Immature natural killer cell (primary cell): ENCODE measurements at regions not wholly inside any gene's neighbourhood (a gene's known extent, or its start where the extent isn't known, plus 50 kb on each side); places are given as distances from the start of the nearest gene placed in this dataset.

Source experiments
- DNase-seq, 3 donors: peaks; one replicate each; pipeline ENCODE4 v3.0.0; 2022; ENCODE audit warnings: mixed read lengths in 1 of 3
- H3K27ac Mint-ChIP-seq, 6 donors: one replicate each; pipeline ENCODE4 v1.8.0; 2020; ENCODE audit warnings: mixed read lengths in 6 of 6, mild to moderate bottlenecking in 5 of 6, inconsistent platforms in 4 of 6, moderate library complexity in 3 of 6
- H3K27me3 Mint-ChIP-seq, 3 donors: one replicate each; pipeline ENCODE4 v1.8.0; 2020 to 2021; ENCODE audit warnings: low read depth in 3 of 3, mild to moderate bottlenecking in 3 of 3, mixed read lengths in 3 of 3, moderate library complexity in 3 of 3, inconsistent platforms in 1 of 3
- H3K36me3 Mint-ChIP-seq, 3 donors: one replicate each; pipeline ENCODE4 v1.8.0; 2020; ENCODE audit warnings: mixed read lengths in 3 of 3, inconsistent platforms in 2 of 3, mild to moderate bottlenecking in 2 of 3
- H3K4me1 Mint-ChIP-seq, 2 donors: one replicate each; pipeline ENCODE4 v1.8.0; 2020; ENCODE audit warnings: inconsistent platforms in 2 of 2, mild to moderate bottlenecking in 2 of 2, mixed read lengths in 2 of 2, moderate library complexity in 1 of 2
- H3K4me3 Mint-ChIP-seq, 5 donors: one replicate each; pipeline ENCODE4 v1.8.0; 2020; ENCODE audit warnings: mild to moderate bottlenecking in 5 of 5, mixed read lengths in 5 of 5, inconsistent platforms in 3 of 5, moderate library complexity in 3 of 5
- H3K9me3 Mint-ChIP-seq, 6 donors: one replicate each; pipeline ENCODE4 v1.8.0; 2020; ENCODE audit warnings: mild to moderate bottlenecking in 6 of 6, mixed read lengths in 6 of 6, inconsistent platforms in 4 of 6, moderate library complexity in 3 of 6

DNA sequence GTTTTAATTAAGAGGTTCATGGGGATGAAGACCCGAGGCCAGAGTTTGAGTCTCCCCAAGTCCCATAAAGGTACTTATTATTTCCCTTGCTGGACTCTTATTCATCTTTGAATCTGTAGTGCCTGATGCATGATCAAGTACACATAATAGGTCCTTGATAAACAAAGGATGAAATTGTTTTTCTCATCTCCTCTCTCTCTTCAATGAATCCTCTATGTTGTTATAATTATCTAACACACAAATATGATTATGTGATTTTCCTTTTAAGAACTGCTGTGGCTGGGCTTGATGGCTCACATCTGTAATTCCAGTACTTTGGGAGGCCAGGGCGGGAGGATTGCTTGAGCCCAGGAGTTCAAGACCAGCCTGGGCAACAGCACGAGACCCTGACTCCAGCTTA, 117.7 kb downstream of the BAMBI start:
- H3K9me3 Mint-ChIP-seq: peaks cover 0 to 4% (median 0%) of the 10 kb centered on the region in 6 donors
- H3K27me3 Mint-ChIP-seq: peaks cover 1 to 3% (median 2%) of the 10 kb centered on the region in 3 donors

DNA sequence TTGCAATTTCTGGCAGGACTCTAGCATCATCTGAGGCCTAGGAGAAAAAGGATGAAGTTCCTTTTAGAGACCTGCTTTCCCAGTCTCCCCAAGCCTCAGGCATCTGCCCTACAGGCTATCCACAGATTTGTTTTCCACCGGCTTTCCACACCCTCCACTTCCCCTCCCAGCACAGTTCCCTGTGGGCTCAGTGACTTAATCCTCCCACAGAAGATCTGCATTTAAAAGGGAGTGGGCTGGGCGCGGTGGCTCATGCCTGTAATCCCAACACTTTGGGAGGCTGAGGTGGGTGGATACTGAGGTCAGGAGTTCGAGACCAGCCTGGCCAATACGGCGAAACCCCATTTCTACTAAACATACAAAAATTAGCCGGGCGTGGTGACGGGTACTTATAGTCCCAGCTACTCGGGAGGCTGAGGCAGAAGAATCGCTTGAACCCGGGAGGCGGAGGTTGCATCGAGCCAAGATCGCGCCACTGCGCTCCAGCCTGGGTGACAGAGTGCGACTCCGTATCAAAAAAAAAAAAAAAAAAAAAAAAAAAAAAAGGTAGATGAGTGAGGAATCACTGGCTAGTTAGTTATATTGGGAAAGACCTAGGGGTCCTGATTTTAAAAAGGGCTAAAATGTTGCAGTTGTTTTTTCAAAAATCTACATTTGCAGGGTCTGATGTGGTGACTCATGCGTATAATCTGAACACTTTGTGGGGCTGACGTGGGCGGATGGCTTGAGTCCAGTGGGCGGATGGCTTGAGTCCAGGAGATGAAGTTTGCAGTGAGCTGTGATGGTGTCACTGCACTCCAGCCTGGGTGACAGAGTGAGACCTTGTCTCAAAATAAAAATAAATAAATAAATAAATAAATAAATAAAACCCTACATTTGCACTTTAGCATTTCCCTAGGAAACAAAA, 119.5 kb downstream of the BAMBI start:
- DNase-seq: no peak
- Mint-ChIP-seq H3K9me3 (peaks cover 0 to 4% (median 0%) of the 10 kb centered on the region in 6 donors), H3K4me3 (no peak overlapping the region), H3K4me1 (no peaks in the 10 kb centered on the region), H3K27ac (no peak overlapping the region), H3K36me3 (no peaks in the 10 kb centered on the region), H3K27me3 (peaks cover 0 to 3% (median 1%) of the 10 kb centered on the region in 3 donors)

More for the DNA sequence above, 117.7 kb downstream of the BAMBI start:
- no peak overlapping the region for H3K27ac Mint-ChIP-seq
- DNase-seq: no peak
- no peaks in the 10 kb centered on the region for H3K4me1 Mint-ChIP-seq
- no peaks in the 10 kb centered on the region for H3K36me3 Mint-ChIP-seq
- H3K4me3 Mint-ChIP-seq: no peak overlapping the region

DNA sequence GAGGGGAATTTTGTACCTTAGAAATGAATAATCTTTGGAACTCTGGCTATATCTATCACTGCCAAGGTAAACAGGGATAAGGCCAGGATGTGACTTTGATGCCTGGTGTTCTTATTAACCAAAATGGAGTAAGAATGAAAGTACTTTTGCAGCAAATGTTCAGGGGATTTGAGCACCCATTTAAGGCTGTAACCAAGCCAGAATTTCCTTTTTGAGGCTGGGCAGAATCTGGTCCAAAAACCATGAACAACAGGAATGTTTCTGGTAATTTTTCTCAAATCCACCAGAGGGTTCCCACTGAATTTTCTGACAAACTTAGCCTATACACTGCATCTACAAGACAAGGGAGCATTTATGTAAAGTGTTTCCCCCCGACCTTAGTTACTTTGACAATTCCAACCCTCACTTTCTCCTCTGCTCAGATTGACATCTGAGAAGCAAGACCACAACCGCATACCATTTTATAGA, 120.6 kb downstream of the BAMBI start:
- Mint-ChIP-seq H3K27me3 (peaks cover 0 to 3% (median 1%) of the 10 kb centered on the region in 3 donors), H3K4me1 (no peaks in the 10 kb centered on the region), H3K36me3 (no peaks in the 10 kb centered on the region), H3K27ac (no peak overlapping the region), H3K4me3 (no peak overlapping the region), H3K9me3 (peaks cover 0 to 4% (median 0%) of the 10 kb centered on the region in 6 donors)
- no peak for DNase-seq

DNA sequence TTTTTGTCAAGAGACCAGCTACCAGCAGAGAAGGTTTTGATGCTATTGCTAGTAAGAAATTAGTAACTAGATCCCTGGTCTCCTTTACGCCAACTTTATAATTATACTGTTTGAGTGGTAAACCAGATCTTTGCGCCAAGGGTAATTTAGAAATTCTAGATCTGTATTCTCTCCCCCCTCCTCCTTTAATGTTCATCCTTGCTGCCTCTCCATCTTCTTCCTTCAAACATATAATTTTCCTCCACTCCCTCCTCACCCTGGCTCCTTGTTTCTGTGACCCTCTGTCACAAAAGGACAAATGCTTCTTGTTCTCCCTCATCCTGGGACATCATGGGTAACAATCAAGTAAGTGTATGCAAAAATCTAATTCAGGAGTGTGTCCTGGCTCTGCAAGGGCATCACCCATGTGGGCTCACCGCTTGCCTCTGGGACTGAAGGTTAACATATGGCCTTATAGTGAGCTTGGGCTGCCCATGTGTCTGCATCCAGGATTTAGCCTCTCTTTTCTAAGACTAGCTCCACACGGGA, 121.2 kb downstream of the BAMBI start:
- Mint-ChIP-seq H3K9me3 (peaks cover 0 to 4% (median 0%) of the 10 kb centered on the region in 6 donors), H3K36me3 (no peaks in the 10 kb centered on the region), H3K4me3 (no peak overlapping the region), H3K4me1 (no peaks in the 10 kb centered on the region), H3K27ac (no peak overlapping the region), H3K27me3 (peaks cover 0 to 3% (median 1%) of the 10 kb centered on the region in 3 donors)
- DNase-seq: no peak

DNA sequence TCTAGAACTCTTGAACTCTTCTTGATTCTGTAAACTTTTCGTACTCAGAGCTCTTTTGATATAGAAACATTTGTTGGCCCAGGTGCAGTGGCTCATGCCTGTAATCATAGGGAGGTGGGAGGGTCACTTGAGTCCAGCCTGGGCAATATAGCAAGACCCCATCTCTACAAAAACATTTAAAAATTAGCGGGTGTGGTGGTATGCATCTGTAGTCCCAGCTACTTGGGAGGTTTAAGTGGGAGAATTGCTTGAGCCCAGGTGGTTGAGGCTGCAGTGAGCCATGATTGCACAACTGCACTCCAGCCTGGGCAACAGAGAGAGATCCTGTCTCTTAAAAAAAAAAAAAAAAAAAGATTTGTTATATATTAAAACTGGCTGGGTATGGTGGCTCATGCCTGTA, 121.6 kb downstream of the BAMBI start:
- Mint-ChIP-seq H3K36me3 (no peaks in the 10 kb centered on the region), H3K9me3 (peaks cover 0 to 4% (median 0%) of the 10 kb centered on the region in 6 donors), H3K27me3 (peaks cover 0 to 3% (median 1%) of the 10 kb centered on the region in 3 donors), H3K4me1 (no peaks in the 10 kb centered on the region), H3K27ac (no peak overlapping the region), H3K4me3 (no peak overlapping the region)
- DNase-seq: no peak

DNA sequence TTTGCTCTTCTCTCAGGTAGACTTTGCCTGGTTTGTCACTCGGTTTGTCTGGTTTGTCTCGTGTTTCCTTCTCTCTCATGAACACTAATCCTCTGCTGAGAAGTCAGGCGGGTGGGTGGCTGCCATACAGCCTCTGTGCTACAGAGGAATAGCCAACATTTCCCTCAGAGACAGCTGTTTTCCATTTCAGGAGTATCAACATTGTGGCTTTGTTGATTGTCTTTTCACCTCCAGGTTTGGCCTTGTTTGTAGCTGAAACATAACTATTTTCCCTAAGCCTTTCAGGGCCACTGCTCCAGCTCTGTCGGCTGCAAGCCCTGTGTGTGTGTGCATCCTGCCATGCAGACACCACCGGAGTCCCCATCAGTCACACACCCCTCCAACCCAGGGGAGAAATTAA, 122.8 kb downstream of the BAMBI start:
- Mint-ChIP-seq H3K27ac (peak overlapping the region in 1 of 6 donors; percentile 47), H3K4me3 (no peak overlapping the region), H3K27me3 (peaks cover 0 to 9% (median 1%) of the 10 kb centered on the region in 3 donors), H3K9me3 (peaks cover 0 to 2% (median 0%) of the 10 kb centered on the region in 6 donors), H3K36me3 (no peaks in the 10 kb centered on the region), H3K4me1 (no peaks in the 10 kb centered on the region)
- no peak for DNase-seq

DNA sequence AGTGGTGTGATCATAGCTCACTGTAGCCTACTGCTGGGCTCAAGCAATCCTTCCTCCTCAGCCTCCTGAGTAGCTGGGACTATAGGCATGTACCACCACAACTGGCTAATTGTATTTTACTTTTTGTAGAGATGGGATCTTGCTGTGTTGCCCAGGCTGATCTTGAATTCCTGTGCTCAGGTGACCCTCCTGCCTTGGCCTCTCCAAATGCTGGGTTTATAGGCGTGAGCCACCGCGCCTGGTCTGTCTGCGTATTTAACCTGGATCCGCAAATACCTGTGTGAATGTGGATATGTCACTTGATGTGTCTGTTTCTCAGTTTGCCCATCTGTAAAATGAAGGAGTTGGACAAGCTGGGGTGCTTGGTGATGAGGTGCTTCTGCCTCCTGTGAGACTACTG, 123.9 kb downstream of the BAMBI start:
- Mint-ChIP-seq H3K27me3 (peaks cover 0 to 9% (median 3%) of the 10 kb centered on the region in 3 donors), H3K36me3 (no peaks in the 10 kb centered on the region), H3K4me1 (no peaks in the 10 kb centered on the region), H3K27ac (no peak overlapping the region), H3K9me3 (peaks cover 0 to 1% (median 0%) of the 10 kb centered on the region in 6 donors), H3K4me3 (no peak overlapping the region)
- DNase-seq: no peak

DNA sequence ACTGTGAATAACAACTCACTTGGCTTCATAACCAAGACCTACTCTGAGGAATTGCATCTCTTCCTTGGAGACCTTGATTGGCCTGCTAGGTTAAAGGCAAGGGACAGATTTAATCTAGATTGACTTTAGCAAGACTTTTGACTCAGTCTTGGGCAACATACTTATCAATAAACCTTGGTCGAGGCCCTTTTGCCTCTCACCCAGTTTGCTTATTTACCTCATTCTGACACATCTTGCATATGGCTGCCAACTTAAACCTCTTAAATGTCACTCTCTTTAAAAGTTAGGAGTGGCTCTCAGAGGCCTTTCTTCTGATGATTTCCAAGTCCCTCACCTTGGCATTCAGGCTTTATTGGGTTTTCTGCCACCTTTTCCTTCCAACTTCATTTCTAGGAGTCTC, 124.5 kb downstream of the BAMBI start:
- Mint-ChIP-seq H3K27ac (no peak overlapping the region), H3K27me3 (peaks cover 0 to 13% (median 4%) of the 10 kb centered on the region in 3 donors), H3K9me3 (peaks cover 0 to 1% (median 0%) of the 10 kb centered on the region in 6 donors), H3K36me3 (no peaks in the 10 kb centered on the region), H3K4me1 (no peaks in the 10 kb centered on the region), H3K4me3 (no peak overlapping the region)
- no peak for DNase-seq

DNA sequence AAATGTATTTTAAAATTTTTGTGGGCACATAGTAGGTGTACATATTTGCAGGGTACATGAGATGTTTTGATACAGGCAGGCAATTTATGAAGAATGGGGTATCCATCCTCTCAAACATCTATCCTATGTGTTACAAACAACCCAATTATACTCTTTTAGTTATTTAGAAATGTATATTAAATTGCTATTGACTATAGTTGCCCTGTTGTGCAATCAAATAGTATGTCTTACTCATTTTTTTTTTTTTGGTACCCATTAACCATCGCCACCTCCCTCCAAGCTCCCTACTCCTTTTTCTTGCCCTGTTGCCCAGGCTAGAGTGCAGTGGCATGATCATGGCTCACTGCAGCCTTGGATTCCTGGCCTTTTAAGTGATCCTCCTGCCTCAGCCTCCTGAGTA, 128.1 kb downstream of the BAMBI start:
- H3K4me1 Mint-ChIP-seq: no peaks in the 10 kb centered on the region
- H3K27ac Mint-ChIP-seq: peak overlapping the region in 1 of 6 donors; percentile 52
- H3K9me3 Mint-ChIP-seq: peaks cover 0 to 1% (median 0%) of the 10 kb centered on the region in 6 donors
- peaks cover 4 to 14% (median 6%) of the 10 kb centered on the region in 3 donors for H3K27me3 Mint-ChIP-seq
- no peak for DNase-seq
- no peak overlapping the region for H3K4me3 Mint-ChIP-seq
- no peaks in the 10 kb centered on the region for H3K36me3 Mint-ChIP-seq

DNA sequence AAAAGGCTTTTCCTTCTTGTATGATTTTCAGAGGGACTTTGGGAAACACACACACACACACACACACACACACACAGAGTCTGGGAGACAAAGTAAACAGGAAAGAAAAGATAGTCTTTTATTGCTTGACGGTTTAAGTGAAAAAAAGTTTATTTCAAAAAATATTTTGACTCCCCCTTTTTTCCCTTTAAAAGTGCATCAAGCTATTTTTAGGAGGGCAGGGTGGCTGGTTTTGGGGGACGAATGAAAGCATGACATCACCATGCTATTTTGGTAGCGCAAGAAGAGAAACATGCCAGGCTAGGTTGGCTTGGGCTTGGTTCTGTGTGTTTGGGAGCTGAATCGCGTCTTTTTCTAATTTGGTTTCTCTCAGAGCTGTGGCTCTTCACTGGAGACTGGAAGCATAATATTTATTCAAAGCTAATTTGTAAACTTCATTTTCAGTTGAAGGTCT, 129.2 kb downstream of the BAMBI start:
- no peak overlapping the region for H3K27ac Mint-ChIP-seq
- no peaks in the 10 kb centered on the region for H3K36me3 Mint-ChIP-seq
- no peak overlapping the region for H3K4me3 Mint-ChIP-seq
- DNase-seq: no peak
- peaks cover 0 to 1% (median 0%) of the 10 kb centered on the region in 6 donors for H3K9me3 Mint-ChIP-seq
- H3K4me1 Mint-ChIP-seq: no peaks in the 10 kb centered on the region
- H3K27me3 Mint-ChIP-seq: peaks cover 6 to 14% (median 10%) of the 10 kb centered on the region in 3 donors

DNA sequence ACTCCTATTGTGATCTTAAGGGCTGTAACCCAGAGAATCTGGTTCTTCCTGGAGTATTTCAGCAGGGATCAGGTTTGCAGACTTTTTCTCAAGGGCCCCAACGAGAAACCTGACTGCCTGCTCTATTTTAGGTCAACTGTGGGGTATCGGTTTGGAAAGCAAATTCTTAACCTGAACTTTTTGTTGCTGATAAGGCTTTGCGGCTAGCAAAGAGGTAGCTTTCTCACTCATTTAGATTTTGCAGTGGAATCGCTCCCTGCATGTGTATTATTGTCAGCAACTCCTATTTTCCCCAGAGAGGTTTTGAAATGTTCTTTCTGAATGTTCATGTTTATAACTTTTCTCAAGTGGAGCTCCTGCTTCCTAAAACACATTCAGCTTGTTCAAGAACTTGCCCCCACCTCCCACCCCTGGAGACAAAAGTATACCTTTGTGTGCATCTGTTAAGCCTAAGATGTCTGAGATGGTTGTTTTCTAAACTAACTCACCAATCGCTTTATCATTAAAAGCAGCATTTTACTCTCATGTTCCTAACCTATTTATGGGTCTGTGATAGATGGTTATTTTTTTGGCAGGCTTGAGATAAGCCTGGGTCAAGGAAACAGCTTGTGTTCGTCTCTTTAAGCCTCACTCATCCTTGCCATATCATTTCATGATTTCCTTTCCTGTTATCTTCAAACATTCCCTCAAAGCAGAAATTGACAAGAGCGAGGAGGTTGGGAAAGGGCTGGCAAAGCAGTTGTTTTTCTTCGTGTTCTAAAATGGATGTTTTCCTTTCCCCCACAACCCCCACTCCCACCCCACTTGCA, 129.8 kb downstream of the BAMBI start:
- Mint-ChIP-seq H3K4me3 (no peak overlapping the region), H3K27me3 (peaks cover 6 to 14% (median 10%) of the 10 kb centered on the region in 3 donors), H3K27ac (no peak overlapping the region), H3K4me1 (no peaks in the 10 kb centered on the region), H3K9me3 (peaks cover 0 to 1% (median 0%) of the 10 kb centered on the region in 6 donors), H3K36me3 (no peaks in the 10 kb centered on the region)
- no peak for DNase-seq

DNA sequence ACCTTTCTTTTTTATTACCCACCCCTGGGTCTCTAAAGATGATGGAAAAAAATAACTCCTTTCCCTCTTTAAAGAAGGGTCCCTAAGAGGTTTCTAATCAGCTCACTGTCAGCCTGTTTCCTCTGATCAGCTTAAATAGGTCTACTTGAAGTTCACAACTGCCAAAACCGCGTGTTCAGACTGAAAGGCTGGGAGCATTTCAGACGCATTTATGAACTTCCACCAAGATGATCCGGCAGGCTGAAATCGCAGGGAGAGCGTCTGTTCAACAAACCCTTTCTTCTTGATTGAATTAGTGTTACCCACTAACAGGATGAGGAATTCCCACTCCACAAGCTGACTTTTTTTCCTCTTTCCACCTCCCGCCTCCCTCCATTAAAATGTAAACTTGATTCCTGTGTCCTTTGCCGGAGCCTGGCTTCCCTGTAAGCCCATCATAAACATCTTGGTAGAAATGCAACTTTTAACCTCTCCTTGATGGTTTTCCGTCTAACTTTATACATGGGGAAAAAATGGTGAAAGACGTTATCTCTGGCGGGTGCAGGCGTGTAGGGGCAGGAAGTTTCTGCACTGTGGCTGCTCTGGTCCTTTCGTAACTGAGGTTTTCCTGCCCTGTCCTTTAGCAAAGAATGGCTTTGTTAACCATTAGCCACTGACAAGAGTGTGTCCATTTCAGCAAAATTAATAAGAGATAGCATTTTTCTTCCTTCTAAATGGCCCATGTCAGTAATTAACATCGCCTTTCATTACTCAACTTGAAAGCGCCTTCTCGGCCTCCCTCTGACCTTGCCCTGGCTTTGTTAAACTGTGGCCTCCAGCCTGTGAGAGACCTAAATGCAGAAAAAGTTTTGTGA, 130.7 kb downstream of the BAMBI start:
- Mint-ChIP-seq H3K4me1 (no peaks in the 10 kb centered on the region), H3K27ac (no peak overlapping the region), H3K4me3 (no peak overlapping the region), H3K36me3 (no peaks in the 10 kb centered on the region), H3K27me3 (peaks cover 6 to 14% (median 10%) of the 10 kb centered on the region in 3 donors), H3K9me3 (peaks cover 0 to 1% (median 0%) of the 10 kb centered on the region in 6 donors)
- no peak for DNase-seq

DNA sequence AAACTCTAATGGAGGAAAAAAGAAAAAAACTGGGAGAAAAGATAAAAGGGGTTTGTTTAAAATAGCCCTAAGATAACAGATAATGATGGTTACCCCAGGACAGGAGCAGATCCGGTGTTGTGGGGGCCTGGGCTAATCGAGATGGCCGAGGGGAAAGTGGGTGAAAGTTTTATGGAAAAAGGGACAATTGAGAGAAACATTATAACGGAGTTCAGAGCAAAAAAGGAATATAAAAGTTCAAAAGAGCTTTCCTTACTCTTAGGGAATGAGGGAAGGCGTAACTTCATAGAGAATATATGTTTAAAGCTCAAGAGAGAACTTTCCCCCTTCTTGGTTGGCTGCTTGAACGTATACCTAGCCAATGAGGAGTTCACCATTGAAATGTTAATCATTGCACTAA, 131.4 kb downstream of the BAMBI start:
- H3K4me1 Mint-ChIP-seq: no peaks in the 10 kb centered on the region
- no peak overlapping the region for H3K4me3 Mint-ChIP-seq
- H3K36me3 Mint-ChIP-seq: no peaks in the 10 kb centered on the region
- H3K9me3 Mint-ChIP-seq: peaks cover 0 to 1% (median 0%) of the 10 kb centered on the region in 6 donors
- H3K27ac Mint-ChIP-seq: no peak overlapping the region
- peaks cover 8 to 14% (median 10%) of the 10 kb centered on the region in 3 donors for H3K27me3 Mint-ChIP-seq
- DNase-seq: no peak
